Astrocyte (in vitro differentiated cells and primary cell): ENCODE measurements at regions not wholly inside any gene's neighbourhood (a gene's known extent, or its start where the extent isn't known, plus 50 kb on each side); places are given as distances from the start of the nearest gene placed in this dataset.

Experiments used
- DNase-seq: peaks from one replicate; pipeline ENCODE4 v3.0.0-alpha.2; 2010; ENCODE audit warnings: low read depth
- FAIRE-seq: peaks from 2 replicates; lab custom pipeline; 2011; peaks lifted over from hg19 to GRCh38; lab: Jason Lieb, UNC
- H2AFZ ChIP-seq: 2 replicates; pipeline ENCODE4 v1.6.0; 2012; ENCODE audit warnings: low read depth, low read length, inconsistent platforms
- H3K27ac ChIP-seq: 2 replicates; pipeline ENCODE4 v1.5.1; 2011; ENCODE audit warnings: low read depth, low read length, inconsistent platforms
- H3K27me3 ChIP-seq: 2 replicates; pipeline ENCODE4 v1.6.0; 2011; ENCODE audit warnings: low read length, inconsistent platforms; ENCODE audit not compliant: insufficient read depth
- H3K36me3 ChIP-seq: 2 replicates; pipeline ENCODE4 v1.5.1; 2011; ENCODE audit warnings: low read length, inconsistent platforms; ENCODE audit not compliant: insufficient read depth
- H3K4me1 ChIP-seq: 2 replicates; pipeline ENCODE4 v1.5.1; 2011; ENCODE audit warnings: low read length, inconsistent platforms; ENCODE audit not compliant: insufficient read depth
- H3K4me2 ChIP-seq: 2 replicates; pipeline ENCODE4 v1.6.0; 2012; ENCODE audit warnings: low read length, inconsistent platforms
- H3K4me3 ChIP-seq: 2 replicates; pipeline ENCODE4 v1.5.1; 2011; ENCODE audit warnings: low read depth, mild to moderate bottlenecking, low read length, inconsistent platforms; ENCODE audit not compliant: insufficient read depth
- H3K79me2 ChIP-seq: 2 replicates; pipeline ENCODE4 v1.6.0; 2012; ENCODE audit warnings: mild to moderate bottlenecking, low read length, inconsistent platforms; ENCODE audit not compliant: insufficient read depth
- H3K9ac ChIP-seq: 2 replicates; pipeline ENCODE4 v1.6.0; 2012; ENCODE audit warnings: mild to moderate bottlenecking, low read length, inconsistent platforms
- H3K9me3 ChIP-seq: 2 replicates; pipeline ENCODE4 v1.5.1; 2012; ENCODE audit warnings: low read depth, mild to moderate bottlenecking, low read length, inconsistent platforms; ENCODE audit not compliant: insufficient read depth
- H4K20me1 ChIP-seq: 2 replicates; pipeline ENCODE4 v1.6.0; 2012; ENCODE audit warnings: low read length, inconsistent platforms; ENCODE audit not compliant: insufficient read depth
- H3K27ac Mint-ChIP-seq: one replicate; pipeline ENCODE4 v1.8.0; 2021; ENCODE audit warnings: mild to moderate bottlenecking, mixed read lengths; ENCODE audit not compliant: unreplicated experiment
- H3K27me3 Mint-ChIP-seq: one replicate; pipeline ENCODE4 v1.8.0; 2021; ENCODE audit warnings: low read depth, mixed read lengths; ENCODE audit not compliant: unreplicated experiment
- H3K36me3 Mint-ChIP-seq: one replicate; pipeline ENCODE4 v1.8.0; 2021; ENCODE audit warnings: low read depth, mixed read lengths; ENCODE audit not compliant: unreplicated experiment
- H3K4me1 Mint-ChIP-seq: one replicate; pipeline ENCODE4 v1.8.0; 2021; ENCODE audit warnings: low read depth, mixed read lengths; ENCODE audit not compliant: unreplicated experiment
- H3K4me3 Mint-ChIP-seq: one replicate; pipeline ENCODE4 v1.8.0; 2021; ENCODE audit warnings: mild to moderate bottlenecking, moderate library complexity, mixed read lengths; ENCODE audit not compliant: unreplicated experiment
- H3K9me3 Mint-ChIP-seq: one replicate; pipeline ENCODE4 v1.8.0; 2021; ENCODE audit warnings: mild to moderate bottlenecking, mixed read lengths; ENCODE audit not compliant: unreplicated experiment
- EZH2 ChIP-seq: IDR thresholded peaks from 2 replicates; pipeline ENCODE4 v1.6.1; 2012; ENCODE audit warnings: mild to moderate bottlenecking, low read length, inconsistent platforms; ENCODE audit not compliant: insufficient read depth
- TF ChIP-seq, protein P1 (sequence below): IDR thresholded peaks from 2 replicates; pipeline ENCODE4 v1.5.1; 2011; ENCODE audit warnings: low read depth, mild to moderate bottlenecking, inconsistent platforms, low read length, moderate library complexity; ENCODE audit not compliant: insufficient read depth

DNA sequence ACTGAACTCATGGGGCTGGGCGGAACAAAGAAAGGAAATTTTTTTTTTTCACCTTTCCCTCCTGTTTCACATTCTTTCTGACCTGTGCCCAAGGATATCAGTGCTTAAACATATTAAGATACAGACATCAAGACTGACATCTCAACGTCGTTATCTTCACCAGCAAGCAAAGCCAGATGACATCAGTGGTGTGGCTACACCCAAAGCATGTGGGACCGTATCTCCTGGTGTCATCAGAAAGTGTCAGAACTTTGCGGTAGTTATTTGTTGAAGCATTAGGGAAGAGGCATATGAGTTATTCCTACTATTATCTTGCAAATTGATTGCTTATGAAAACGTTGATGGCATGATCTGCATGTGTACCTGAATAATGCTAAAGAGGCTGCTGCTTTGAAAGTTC lies 487.4 kb downstream of the TLE4 start:
- peaks cover 19% of the 10 kb centered on the region for H3K4me1 ChIP-seq
- no peak for FAIRE-seq
- no peaks in the 10 kb centered on the region for H3K79me2 ChIP-seq
- H2AFZ ChIP-seq = no peak overlapping the region
- no peak overlapping the region for H3K4me3 Mint-ChIP-seq
- H3K27ac Mint-ChIP-seq = no peak overlapping the region
- no peaks in the 10 kb centered on the region for H3K36me3 ChIP-seq
- no peaks in the 10 kb centered on the region for H4K20me1 ChIP-seq
- peaks cover 3% of the 10 kb centered on the region for H3K9me3 Mint-ChIP-seq
- no peak for DNase-seq
- H3K36me3 Mint-ChIP-seq = no peaks in the 10 kb centered on the region
- H3K4me3 ChIP-seq = no peak overlapping the region
- TF ChIP-seq, protein P1, sequence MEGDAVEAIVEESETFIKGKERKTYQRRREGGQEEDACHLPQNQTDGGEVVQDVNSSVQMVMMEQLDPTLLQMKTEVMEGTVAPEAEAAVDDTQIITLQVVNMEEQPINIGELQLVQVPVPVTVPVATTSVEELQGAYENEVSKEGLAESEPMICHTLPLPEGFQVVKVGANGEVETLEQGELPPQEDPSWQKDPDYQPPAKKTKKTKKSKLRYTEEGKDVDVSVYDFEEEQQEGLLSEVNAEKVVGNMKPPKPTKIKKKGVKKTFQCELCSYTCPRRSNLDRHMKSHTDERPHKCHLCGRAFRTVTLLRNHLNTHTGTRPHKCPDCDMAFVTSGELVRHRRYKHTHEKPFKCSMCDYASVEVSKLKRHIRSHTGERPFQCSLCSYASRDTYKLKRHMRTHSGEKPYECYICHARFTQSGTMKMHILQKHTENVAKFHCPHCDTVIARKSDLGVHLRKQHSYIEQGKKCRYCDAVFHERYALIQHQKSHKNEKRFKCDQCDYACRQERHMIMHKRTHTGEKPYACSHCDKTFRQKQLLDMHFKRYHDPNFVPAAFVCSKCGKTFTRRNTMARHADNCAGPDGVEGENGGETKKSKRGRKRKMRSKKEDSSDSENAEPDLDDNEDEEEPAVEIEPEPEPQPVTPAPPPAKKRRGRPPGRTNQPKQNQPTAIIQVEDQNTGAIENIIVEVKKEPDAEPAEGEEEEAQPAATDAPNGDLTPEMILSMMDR = no peak
- TF ChIP-seq EZH2 = no peak
- peaks cover 2% of the 10 kb centered on the region for H3K9me3 ChIP-seq
- no peak overlapping the region for H3K27ac ChIP-seq
- peaks cover 19% of the 10 kb centered on the region for H3K4me1 Mint-ChIP-seq
- no peaks in the 10 kb centered on the region for H3K27me3 ChIP-seq
- H3K9ac ChIP-seq = no peak overlapping the region
- H3K27me3 Mint-ChIP-seq = no peaks in the 10 kb centered on the region
- H3K4me2 ChIP-seq = no peak overlapping the region

DNA sequence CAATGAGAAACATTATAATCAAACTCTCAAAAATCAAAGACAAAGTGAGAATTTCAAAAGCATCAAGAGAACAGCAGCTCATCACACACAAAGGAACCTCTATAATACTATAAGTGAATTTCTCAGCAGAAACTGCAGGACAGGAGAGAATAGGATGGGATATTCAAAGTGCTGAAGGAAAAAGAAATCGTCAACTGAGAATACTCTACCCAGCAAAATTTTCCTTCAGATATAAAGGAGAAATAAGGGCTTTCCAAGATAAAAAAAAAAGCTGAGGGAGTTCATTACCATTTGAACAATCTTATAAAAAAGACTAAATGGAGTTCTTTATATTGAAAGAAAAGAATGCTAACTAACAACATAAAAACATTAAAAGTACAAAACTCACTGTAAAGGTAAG lies 481.1 kb downstream of the TLE4 start:
- Mint-ChIP-seq H3K27ac (no peak overlapping the region), H3K9me3 (peaks cover 6% of the 10 kb centered on the region), H3K36me3 (no peaks in the 10 kb centered on the region), H3K4me1 (no peaks in the 10 kb centered on the region), H3K4me3 (no peak overlapping the region), H3K27me3 (no peaks in the 10 kb centered on the region)
- Histone ChIP-seq H3K4me1 (no peaks in the 10 kb centered on the region), H2AFZ (no peak overlapping the region), H3K27ac (no peak overlapping the region), H3K9ac (no peak overlapping the region), H3K9me3 (no peaks in the 10 kb centered on the region), H4K20me1 (no peaks in the 10 kb centered on the region), H3K27me3 (no peaks in the 10 kb centered on the region), H3K4me2 (no peak overlapping the region), H3K79me2 (no peaks in the 10 kb centered on the region), H3K36me3 (no peaks in the 10 kb centered on the region), H3K4me3 (no peak overlapping the region)
- FAIRE-seq (no peak), DNase-seq (no peak)
- TF ChIP-seq EZH2 = no peak
- TF ChIP-seq, protein P1 = no peak

DNA sequence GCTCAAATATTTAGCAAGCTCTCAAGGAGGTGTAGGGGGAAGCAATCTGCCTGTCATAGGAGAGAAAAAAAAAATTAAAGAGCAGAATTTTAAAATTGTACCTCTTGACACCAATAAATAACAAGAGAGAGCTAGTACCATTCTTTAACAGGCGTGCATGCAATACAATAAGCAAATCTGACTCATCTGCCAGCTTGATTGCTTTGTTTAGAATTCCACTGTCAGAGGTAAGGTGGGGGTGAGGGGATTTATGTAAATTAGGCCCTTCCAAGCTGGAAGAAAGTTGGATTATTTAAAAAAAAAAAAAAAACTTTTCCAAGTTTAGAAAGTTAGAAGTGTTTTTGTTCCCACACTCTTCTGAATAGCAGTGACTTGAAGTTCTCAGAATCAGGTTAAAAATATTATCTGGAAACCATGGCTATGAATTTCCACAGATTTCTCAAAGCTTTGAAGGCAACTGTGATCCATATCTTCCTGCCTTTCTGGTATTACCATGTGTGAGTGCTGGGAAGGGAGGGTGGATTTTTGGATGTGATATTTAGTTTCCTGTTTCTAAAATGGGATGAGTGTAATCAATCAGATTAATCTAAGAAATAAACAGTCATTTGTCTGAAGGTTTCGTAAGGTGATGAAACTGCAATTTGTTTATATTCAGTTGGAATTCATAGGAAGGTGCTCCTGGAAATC lies 477.5 kb downstream of the TLE4 start:
- Histone ChIP-seq H3K27me3 (no peaks in the 10 kb centered on the region), H3K9ac (no peak overlapping the region), H4K20me1 (no peaks in the 10 kb centered on the region), H3K4me1 (no peaks in the 10 kb centered on the region), H3K27ac (no peak overlapping the region), H3K9me3 (no peaks in the 10 kb centered on the region), H3K4me2 (no peak overlapping the region), H2AFZ (no peak overlapping the region), H3K79me2 (no peaks in the 10 kb centered on the region), H3K36me3 (no peaks in the 10 kb centered on the region), H3K4me3 (no peak overlapping the region)
- Mint-ChIP-seq H3K27ac (no peak overlapping the region), H3K4me1 (no peaks in the 10 kb centered on the region), H3K4me3 (no peak overlapping the region), H3K36me3 (no peaks in the 10 kb centered on the region), H3K27me3 (no peaks in the 10 kb centered on the region), H3K9me3 (peaks cover 6% of the 10 kb centered on the region)
- TF ChIP-seq, protein P1 = no peak
- TF ChIP-seq EZH2 = no peak
- no peak for FAIRE-seq
- DNase-seq = peak; percentile 53
